HCT116 (cell line): ENCODE measurements at regions not wholly inside any gene's neighbourhood (a gene's known extent, or its start where the extent isn't known, plus 50 kb on each side); places are given as distances from the start of the nearest gene placed in this dataset.

Experiments
- ATAC-seq: fragments of 200-7000 bp; cut with Tn5 transposase; 2 replicates; pipeline ENCODE4 v1.9.1; 2020; ENCODE audit warnings: mild to moderate bottlenecking, moderate library complexity
- BruUV-seq: library from RNA; stranded (reverse); fragments of 400-500 nt; replicated peaks from 2 replicates; lab custom pipeline; 2021; lab: Mats Ljungman, UMichigan
- CTCF ChIA-PET: fragments of 300-600 bp; sonication (Branson Sonifier 250); formaldehyde crosslinking; loops from one replicate; lab custom pipeline; 2021; ENCODE audit warnings: antibody characterized with exemption; lab: Charles Lee
- POLR2A ChIA-PET: fragments of 300-600, 350-600 bp; sonication (Branson Sonifier 250); formaldehyde crosslinking; loops from one replicate; lab custom pipeline; 2021; ENCODE audit warnings: antibody characterized with exemption; lab: Charles Lee
- RAD21 ChIA-PET, 2 experiments: fragments of 300-600 bp; sonication (Branson Sonifier 250); formaldehyde crosslinking; loops; one replicate each; lab custom pipeline; 2023; ENCODE audit warnings: low total read pairs in 2 of 2; ENCODE audit not compliant: uncharacterized antibody in 2 of 2, unreplicated experiment in 2 of 2, low non-redundant PET in 1 of 2; lab: Charles Lee
- DNase-seq: peaks from one replicate; pipeline ENCODE4 v3.0.0-alpha.2; 2010; ENCODE audit warnings: low read depth, low spot score
- H2AFZ ChIP-seq: fragments of 200-600 bp; shearing (Covaris generic), sonication (generic); 2 replicates; pipeline ENCODE4 v1.6.1; 2017; ENCODE audit warnings: low read depth, mixed run types, mixed read lengths, antibody characterized with exemption, low read length; ENCODE audit not compliant: poor library complexity, severe bottlenecking
- H3K27ac ChIP-seq: 2 replicates; pipeline ENCODE4 v1.5.1; 2012; ENCODE audit warnings: low read depth, low read length
- H3K27me3 ChIP-seq: fragments of 200-600 bp; sonication (generic); 2 replicates; pipeline ENCODE4 v1.6.1; 2016; ENCODE audit warnings: mixed run types, low read length, mixed read lengths; ENCODE audit not compliant: insufficient read depth
- H3K36me3 ChIP-seq, 2 experiments: fragments of 200-500 bp in 1 of 2; fragments of 200-600 bp in 1 of 2; sonication (Bioruptor generic) in 1 of 2; sonication (generic) in 1 of 2; 2 replicates each; pipeline versions ENCODE4 v1.5.1 to v1.6.1; 2014 to 2016; ENCODE audit warnings: low read length in 2 of 2, inconsistent platforms in 1 of 2, mixed read lengths in 1 of 2, mixed run types in 1 of 2; ENCODE audit not compliant: insufficient read depth in 2 of 2, control insufficient read depth in 1 of 2
- H3K4me1 ChIP-seq, 2 experiments: fragments of 200-600 bp in 1 of 2; sonication (generic) in 1 of 2; 2 replicates each; pipeline versions ENCODE4 v1.5.1 to v1.6.1; 2012 to 2017; ENCODE audit warnings: low read length in 2 of 2, inconsistent platforms in 1 of 2, mild to moderate bottlenecking in 1 of 2, mixed read lengths in 1 of 2, mixed run types in 1 of 2, moderate library complexity in 1 of 2; ENCODE audit not compliant: insufficient read depth in 2 of 2, control insufficient read depth in 1 of 2
- H3K4me2 ChIP-seq: fragments of 200-600 bp; sonication (generic); 2 replicates; pipeline ENCODE4 v1.6.1; 2017; ENCODE audit warnings: mixed run types, low read length, mixed read lengths
- H3K4me3 ChIP-seq, 2 experiments: fragments of 200-600 bp in 1 of 2; sonication (generic) in 1 of 2; replicated peaks in 1 of 2; 2 replicates each; pipeline ENCODE4 v1.5.1; 2011 to 2016; ENCODE audit warnings: low read length in 2 of 2, control low read depth in 1 of 2, low read depth in 1 of 2, mild to moderate bottlenecking in 1 of 2, mixed read lengths in 1 of 2, mixed run types in 1 of 2
- H3K79me2 ChIP-seq: fragments of 200-600 bp; sonication (generic); 2 replicates; pipeline ENCODE4 v1.6.1; 2017; ENCODE audit warnings: mild to moderate bottlenecking, mixed run types, low read length, moderate library complexity, mixed read lengths; ENCODE audit not compliant: insufficient read depth
- H3K9ac ChIP-seq: fragments of 200-600 bp; sonication (generic); 2 replicates; pipeline ENCODE4 v1.6.1; 2016; ENCODE audit warnings: low read length, mixed read lengths
- H3K9me2 ChIP-seq: fragments of 200-600 bp; sonication (generic), shearing (Covaris generic); 2 replicates; pipeline ENCODE4 v1.6.1; 2017; ENCODE audit warnings: mixed run types, mild to moderate bottlenecking, moderate library complexity; ENCODE audit not compliant: insufficient read depth
- H3K9me3 ChIP-seq, 2 experiments: fragments of 200-500 bp in 1 of 2; fragments of 200-600 bp in 1 of 2; sonication (Bioruptor generic) in 1 of 2; sonication (generic) in 1 of 2; 2 replicates each; pipeline ENCODE4 v1.6.1; 2014 to 2017; ENCODE audit warnings: low read length in 2 of 2, mixed read lengths in 2 of 2, inconsistent platforms in 1 of 2, low read depth in 1 of 2, mild to moderate bottlenecking in 1 of 2, mixed run types in 1 of 2, moderate library complexity in 1 of 2; ENCODE audit not compliant: control insufficient read depth in 1 of 2, insufficient read depth in 1 of 2
- H4K20me1 ChIP-seq: fragments of 200-600 bp; sonication (generic), shearing (Covaris generic); 2 replicates; pipeline ENCODE4 v1.6.1; 2017; ENCODE audit warnings: mixed run types, mild to moderate bottlenecking, moderate library complexity; ENCODE audit not compliant: insufficient read depth
- CBX3 ChIP-seq: IDR thresholded peaks from 2 replicates; pipeline ENCODE4 v1.6.1; 2012; ENCODE audit warnings: low read depth
- CEBPB ChIP-seq: IDR thresholded peaks from 2 replicates; pipeline ENCODE4 v1.6.1; 2012; ENCODE audit warnings: low read depth
- ELF1 ChIP-seq: IDR thresholded peaks from 2 replicates; pipeline ENCODE4 v1.6.1; 2012; ENCODE audit warnings: low read depth, borderline replicate concordance
- EZH2 ChIP-seq: fragments of 200-600 bp; sonication (generic); IDR thresholded peaks from 2 replicates; pipeline ENCODE4 v1.6.1; 2017; ENCODE audit warnings: antibody characterized with exemption, mixed run types
- EZH2phosphoT487 ChIP-seq: fragments of 200-600 bp; IDR thresholded peaks from 2 replicates; pipeline ENCODE4 v1.6.1; 2018; ENCODE audit warnings: antibody characterized with exemption, borderline replicate concordance
- FOSL1 ChIP-seq: IDR thresholded peaks from 2 replicates; pipeline ENCODE4 v1.6.1; 2012; ENCODE audit warnings: low read depth
- JUND ChIP-seq: IDR thresholded peaks from 2 replicates; pipeline ENCODE4 v1.6.1; 2012
- POLR2A ChIP-seq: IDR thresholded peaks from 2 replicates; pipeline ENCODE4 v1.7.0; 2011; ENCODE audit warnings: borderline replicate concordance; ENCODE audit not compliant: insufficient read depth, insufficient read length; ENCODE audit errors: extremely low read depth
- POLR2AphosphoS5 ChIP-seq: IDR thresholded peaks from 2 replicates; pipeline ENCODE4 v1.6.1; 2011; ENCODE audit warnings: mild to moderate bottlenecking, low read depth, low read length, moderate library complexity
- SIN3A ChIP-seq: IDR thresholded peaks from 2 replicates; pipeline ENCODE4 v1.6.1; 2012; ENCODE audit warnings: low read depth
- SP1 ChIP-seq: IDR thresholded peaks from 2 replicates; pipeline ENCODE4 v1.6.1; 2012; ENCODE audit warnings: low read depth
- SRF ChIP-seq: IDR thresholded peaks from 2 replicates; pipeline ENCODE4 v1.6.1; 2012; ENCODE audit warnings: low read depth
- TCF7L2 ChIP-seq: IDR thresholded peaks from 2 replicates; pipeline ENCODE4 v1.7.0; 2011; ENCODE audit warnings: borderline replicate concordance, inconsistent platforms; ENCODE audit not compliant: insufficient read depth, insufficient read length; ENCODE audit errors: extremely low read depth
- ZFX ChIP-seq: fragments of 450-650 bp; IDR thresholded peaks from 2 replicates; pipeline ENCODE4 v1.6.1; 2017
- ZNF274 ChIP-seq: fragments of 200-500 bp; sonication (Bioruptor generic); IDR thresholded peaks from 2 replicates; pipeline ENCODE4 v1.6.1; 2014; ENCODE audit warnings: mild to moderate bottlenecking, low read depth, low read length, inconsistent platforms
- intact Hi-C: fragments of 100-400 bp; cut with micrococcal nuclease; formaldehyde crosslinking; loops from 2 replicates; pipeline ENCODE4 v1.10.0; 2022
- TF ChIP-seq, protein P1 (sequence below): IDR thresholded peaks from 2 replicates; pipeline ENCODE4 v1.6.1; 2012
- TF ChIP-seq, protein P2 (sequence below): IDR thresholded peaks from 2 replicates; pipeline ENCODE4 v1.6.1; 2011; ENCODE audit warnings: mild to moderate bottlenecking, low read length, moderate library complexity; ENCODE audit not compliant: insufficient replicate concordance; ENCODE audit errors: extremely low read depth
- TF ChIP-seq, protein P3 (sequence below): IDR thresholded peaks from 2 replicates; pipeline ENCODE4 v1.6.1; 2012
- TF ChIP-seq, protein P4 (sequence below), 3 experiments: fragments of 200-600 bp in 1 of 3; sonication (generic) in 1 of 3; IDR thresholded peaks in 2 of 3; conservative IDR thresholded peaks in 1 of 3; 2 replicates each; pipeline ENCODE4 v1.5.1; 2012 to 2017; ENCODE audit warnings: low read depth in 2 of 3, low read length in 2 of 3, antibody characterized with exemption in 1 of 3, borderline replicate concordance in 1 of 3, control low read depth in 1 of 3, mild to moderate bottlenecking in 1 of 3, mixed read lengths in 1 of 3, mixed run types in 1 of 3, moderate library complexity in 1 of 3; ENCODE audit not compliant: insufficient read depth in 1 of 3

DNA sequence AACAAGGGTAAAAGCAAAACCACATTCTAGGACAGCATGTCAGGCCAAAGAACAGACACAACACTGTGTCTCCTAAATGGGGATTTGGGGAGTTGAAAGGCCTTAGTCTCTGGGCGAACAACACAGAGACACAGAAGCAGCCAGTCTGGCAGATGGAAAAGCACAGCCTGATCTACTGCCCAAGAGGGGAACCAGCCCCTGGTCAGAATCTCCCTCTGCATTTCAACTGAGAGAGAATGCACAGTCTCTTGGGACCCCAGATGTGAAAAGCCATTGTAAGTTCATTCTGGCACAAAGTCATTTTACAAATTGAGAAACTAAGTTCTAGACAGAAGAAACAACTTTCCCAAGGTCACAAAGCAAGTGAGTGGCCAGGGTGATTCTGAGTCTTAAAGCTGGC is 331.7 kb downstream of the TNS1 start (continued):
- TF ChIP-seq FOSL1 (no peak), SIN3A (no peak), JUND (no peak)

DNA sequence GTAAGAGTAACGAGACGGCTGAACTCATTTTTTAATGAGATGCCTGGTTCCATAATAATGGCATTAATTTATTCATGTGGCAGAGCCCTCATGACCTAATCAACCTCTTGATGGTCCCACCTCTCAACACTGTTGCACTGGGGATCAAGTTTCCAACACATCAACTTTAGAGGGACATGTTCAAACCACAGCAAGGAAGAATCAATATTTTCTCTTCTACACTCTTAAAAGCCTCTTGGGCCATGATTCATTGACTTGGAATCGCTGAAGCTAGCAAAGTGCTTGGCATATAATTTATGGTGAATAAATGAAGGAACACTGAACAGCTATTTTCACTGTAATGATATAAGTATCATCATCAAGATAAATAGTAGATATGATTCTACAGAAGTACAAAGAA is 333.0 kb downstream of the TNS1 start:
- Histone ChIP-seq H2AFZ (no peak overlapping the region), H3K27me3 (peaks cover 34% of the 10 kb centered on the region), H3K79me2 (no peaks in the 10 kb centered on the region), H3K4me2 (no peak overlapping the region), H3K4me3 (no peak overlapping the region), H3K4me1 (no peaks in the 10 kb centered on the region), H3K9me2 (no peaks in the 10 kb centered on the region), H3K27ac (no peak overlapping the region), H3K36me3 (no peaks in the 10 kb centered on the region), H3K9me3 (no peaks in the 10 kb centered on the region), H3K9ac (no peak overlapping the region), H4K20me1 (no peaks in the 10 kb centered on the region)
- TF ChIP-seq CBX3 (no peak), ZFX (no peak), SRF (no peak), SP1 (no peak), EZH2 (no peak), POLR2AphosphoS5 (no peak), ZNF274 (no peak), ELF1 (no peak), TCF7L2 (no peak), CEBPB (no peak), JUND (no peak), POLR2A (no peak), EZH2phosphoT487 (no peak)
- TF ChIP-seq, protein P1, sequence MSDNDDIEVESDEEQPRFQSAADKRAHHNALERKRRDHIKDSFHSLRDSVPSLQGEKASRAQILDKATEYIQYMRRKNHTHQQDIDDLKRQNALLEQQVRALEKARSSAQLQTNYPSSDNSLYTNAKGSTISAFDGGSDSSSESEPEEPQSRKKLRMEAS: no peak
- TF ChIP-seq, protein P2, sequence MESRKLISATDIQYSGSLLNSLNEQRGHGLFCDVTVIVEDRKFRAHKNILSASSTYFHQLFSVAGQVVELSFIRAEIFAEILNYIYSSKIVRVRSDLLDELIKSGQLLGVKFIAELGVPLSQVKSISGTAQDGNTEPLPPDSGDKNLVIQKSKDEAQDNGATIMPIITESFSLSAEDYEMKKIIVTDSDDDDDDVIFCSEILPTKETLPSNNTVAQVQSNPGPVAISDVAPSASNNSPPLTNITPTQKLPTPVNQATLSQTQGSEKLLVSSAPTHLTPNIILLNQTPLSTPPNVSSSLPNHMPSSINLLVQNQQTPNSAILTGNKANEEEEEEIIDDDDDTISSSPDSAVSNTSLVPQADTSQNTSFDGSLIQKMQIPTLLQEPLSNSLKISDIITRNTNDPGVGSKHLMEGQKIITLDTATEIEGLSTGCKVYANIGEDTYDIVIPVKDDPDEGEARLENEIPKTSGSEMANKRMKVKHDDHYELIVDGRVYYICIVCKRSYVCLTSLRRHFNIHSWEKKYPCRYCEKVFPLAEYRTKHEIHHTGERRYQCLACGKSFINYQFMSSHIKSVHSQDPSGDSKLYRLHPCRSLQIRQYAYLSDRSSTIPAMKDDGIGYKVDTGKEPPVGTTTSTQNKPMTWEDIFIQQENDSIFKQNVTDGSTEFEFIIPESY: no peak
- TF ChIP-seq, protein P3, sequence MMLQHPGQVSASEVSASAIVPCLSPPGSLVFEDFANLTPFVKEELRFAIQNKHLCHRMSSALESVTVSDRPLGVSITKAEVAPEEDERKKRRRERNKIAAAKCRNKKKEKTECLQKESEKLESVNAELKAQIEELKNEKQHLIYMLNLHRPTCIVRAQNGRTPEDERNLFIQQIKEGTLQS: no peak
- TF ChIP-seq, protein P4, sequence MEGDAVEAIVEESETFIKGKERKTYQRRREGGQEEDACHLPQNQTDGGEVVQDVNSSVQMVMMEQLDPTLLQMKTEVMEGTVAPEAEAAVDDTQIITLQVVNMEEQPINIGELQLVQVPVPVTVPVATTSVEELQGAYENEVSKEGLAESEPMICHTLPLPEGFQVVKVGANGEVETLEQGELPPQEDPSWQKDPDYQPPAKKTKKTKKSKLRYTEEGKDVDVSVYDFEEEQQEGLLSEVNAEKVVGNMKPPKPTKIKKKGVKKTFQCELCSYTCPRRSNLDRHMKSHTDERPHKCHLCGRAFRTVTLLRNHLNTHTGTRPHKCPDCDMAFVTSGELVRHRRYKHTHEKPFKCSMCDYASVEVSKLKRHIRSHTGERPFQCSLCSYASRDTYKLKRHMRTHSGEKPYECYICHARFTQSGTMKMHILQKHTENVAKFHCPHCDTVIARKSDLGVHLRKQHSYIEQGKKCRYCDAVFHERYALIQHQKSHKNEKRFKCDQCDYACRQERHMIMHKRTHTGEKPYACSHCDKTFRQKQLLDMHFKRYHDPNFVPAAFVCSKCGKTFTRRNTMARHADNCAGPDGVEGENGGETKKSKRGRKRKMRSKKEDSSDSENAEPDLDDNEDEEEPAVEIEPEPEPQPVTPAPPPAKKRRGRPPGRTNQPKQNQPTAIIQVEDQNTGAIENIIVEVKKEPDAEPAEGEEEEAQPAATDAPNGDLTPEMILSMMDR (IDR thresholded peaks at IDR 0.05 in 2 of 3, conservative IDR thresholded peaks at IDR 0.05 in 1 of 3; ENCODE audit: borderline replicate concordance in 1 of 3, insufficient read depth in 1 of 3, low read depth in 2 of 3, low read length in 2 of 3): no peak
- no TSS peak for BruUV-seq
- POLR2A ChIA-PET: no interaction called here
- ATAC-seq: no peak
- intact Hi-C loops: no loop called here
- DNase-seq: no peak
- CTCF ChIA-PET: no interaction called here
- RAD21 ChIA-PET: no interaction called here
